Trophoblast cell (in vitro differentiated cells and primary cell): ENCODE measurements at regions not wholly inside any gene's neighbourhood (a gene's known extent, or its start where the extent isn't known, plus 50 kb on each side); places are given as distances from the start of the nearest gene placed in this dataset.

ENCODE experiments used
- DNase-seq, 2 donors: peaks; one replicate each; pipeline ENCODE4 v3.0.0-alpha.2; 2016
- H2AFZ ChIP-seq: 2 replicates; pipeline ENCODE4 v1.6.1; 2013; ENCODE audit warnings: low read length, moderate library complexity, mild to moderate bottlenecking; ENCODE audit not compliant: insufficient read depth, poor library complexity
- H2AK5ac ChIP-seq: 2 replicates; pipeline ENCODE4 v1.6.1; 2013; ENCODE audit warnings: mild to moderate bottlenecking, low read length
- H2BK120ac ChIP-seq: 2 replicates; pipeline ENCODE4 v1.6.1; 2013; ENCODE audit warnings: low read length, mild to moderate bottlenecking, moderate library complexity; ENCODE audit not compliant: insufficient read depth, poor library complexity
- H2BK12ac ChIP-seq: 2 replicates; pipeline ENCODE4 v1.6.1; 2013; ENCODE audit warnings: mild to moderate bottlenecking, low read length, moderate library complexity
- H2BK5ac ChIP-seq: 2 replicates; pipeline ENCODE4 v1.6.1; 2013; ENCODE audit warnings: low read length, low read depth, moderate library complexity, mild to moderate bottlenecking; ENCODE audit not compliant: poor library complexity
- H3K14ac ChIP-seq: 2 replicates; pipeline ENCODE4 v1.6.1; 2013; ENCODE audit warnings: mild to moderate bottlenecking, low read length
- H3K18ac ChIP-seq: 2 replicates; pipeline ENCODE4 v1.6.1; 2013; ENCODE audit warnings: mild to moderate bottlenecking, low read length
- H3K23ac ChIP-seq: 2 replicates; pipeline ENCODE4 v1.6.1; 2013; ENCODE audit warnings: low read length
- H3K27ac ChIP-seq: 2 replicates; pipeline ENCODE4 v1.5.1; 2013; ENCODE audit warnings: low read depth, mild to moderate bottlenecking, inconsistent platforms, low read length, moderate library complexity
- H3K27me3 ChIP-seq: 2 replicates; pipeline ENCODE4 v1.6.1; 2013; ENCODE audit warnings: inconsistent platforms, mild to moderate bottlenecking, low read length, moderate library complexity; ENCODE audit not compliant: insufficient read depth
- H3K36me3 ChIP-seq, 2 experiments: 1 replicate in 1 of 2; 2 replicates in 1 of 2; pipeline ENCODE4 v1.6.1; 2013; ENCODE audit warnings: low read length in 2 of 2, mild to moderate bottlenecking in 2 of 2, moderate library complexity in 1 of 2; ENCODE audit not compliant: insufficient read depth in 2 of 2, control insufficient read depth in 1 of 2
- H3K4ac ChIP-seq: 2 replicates; pipeline ENCODE4 v1.6.1; 2013; ENCODE audit warnings: low read depth, mild to moderate bottlenecking, low read length, moderate library complexity
- H3K4me1 ChIP-seq, 2 experiments: 1 replicate in 1 of 2; 2 replicates in 1 of 2; pipeline ENCODE4 v1.6.1; 2013; ENCODE audit warnings: low read length in 2 of 2, mild to moderate bottlenecking in 2 of 2, moderate library complexity in 1 of 2; ENCODE audit not compliant: insufficient read depth in 2 of 2, control insufficient read depth in 1 of 2
- H3K4me2 ChIP-seq: 2 replicates; pipeline ENCODE4 v1.6.1; 2013; ENCODE audit warnings: inconsistent platforms, mild to moderate bottlenecking, low read length, moderate library complexity
- H3K4me3 ChIP-seq: 2 replicates; pipeline ENCODE4 v1.5.1; 2013; ENCODE audit warnings: mild to moderate bottlenecking, low read depth, low read length, inconsistent platforms
- H3K79me1 ChIP-seq: one replicate; pipeline ENCODE4 v1.6.1; 2013; ENCODE audit warnings: low read length
- H3K79me2 ChIP-seq: 2 replicates; pipeline ENCODE4 v1.6.1; 2013; ENCODE audit warnings: low read length, mild to moderate bottlenecking; ENCODE audit not compliant: control insufficient read depth, insufficient read depth, poor library complexity
- H3K9ac ChIP-seq: 2 replicates; pipeline ENCODE4 v1.6.1; 2013; ENCODE audit warnings: mild to moderate bottlenecking, low read length
- H3K9me3 ChIP-seq: 2 replicates; pipeline ENCODE4 v1.6.1; 2013; ENCODE audit warnings: low read depth, mild to moderate bottlenecking, control low read depth, inconsistent platforms, low read length; ENCODE audit not compliant: insufficient read depth
- H4K12ac ChIP-seq: 2 replicates; pipeline ENCODE4 v1.6.1; 2013; ENCODE audit warnings: low read depth, mild to moderate bottlenecking, low read length, moderate library complexity
- H4K8ac ChIP-seq: 2 replicates; pipeline ENCODE4 v1.6.1; 2013; ENCODE audit warnings: low read depth, mild to moderate bottlenecking, low read length, moderate library complexity
- H4K91ac ChIP-seq: one replicate; pipeline ENCODE4 v1.6.1; 2013; ENCODE audit warnings: low read depth, mild to moderate bottlenecking, low read length, moderate library complexity
- WGBS: extraction: QIAGEN DNeasy Blood & Tissue Kit; methylation state at CpG from one replicate; pipeline ENCODE4 v1.1.7; 2013; ENCODE audit warnings: missing lambda C conversion rate; ENCODE audit not compliant: insufficient read length, insufficient coverage; ENCODE audit errors: extremely low coverage; 5-methylcytosine and 5-hydroxymethylcytosine counted together

DNA sequence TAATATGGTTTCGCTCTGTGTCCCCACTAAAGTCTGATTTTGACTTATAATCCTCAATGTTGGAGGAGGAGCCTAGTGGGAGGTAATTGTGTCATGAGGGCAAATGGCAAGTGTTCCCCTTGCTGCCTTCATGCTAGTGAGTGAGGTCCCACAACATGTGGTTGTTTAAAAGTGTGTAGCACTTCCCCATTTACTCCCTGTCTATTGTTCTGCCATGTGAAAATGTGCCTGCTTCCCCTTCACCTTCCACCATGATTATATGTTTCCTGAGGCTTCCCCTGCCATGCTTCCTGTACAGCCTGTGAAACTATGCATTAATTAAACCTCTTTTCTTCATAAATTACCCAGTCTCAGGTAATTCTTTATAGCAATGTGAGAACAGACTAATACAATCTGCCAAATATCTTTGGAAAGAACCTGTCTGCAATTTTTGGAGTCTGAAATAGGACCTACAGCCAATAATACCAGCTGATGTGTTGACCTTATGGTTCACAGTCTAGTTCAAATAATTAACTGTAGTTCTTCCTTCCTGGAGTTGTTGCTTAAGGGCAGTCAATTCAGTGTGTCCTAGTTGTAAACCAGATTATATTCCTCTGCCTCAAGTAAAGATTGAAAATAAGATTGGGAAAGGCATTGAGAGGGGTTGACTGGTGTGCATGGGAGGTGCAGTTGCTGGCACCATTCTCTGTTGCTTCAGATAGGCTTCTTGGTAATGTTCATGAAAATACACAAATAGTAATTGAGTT, 1442.9 kb downstream of the SLITRK1 start:
- no peaks in the 10 kb centered on the region for H3K36me3 ChIP-seq

DNA sequence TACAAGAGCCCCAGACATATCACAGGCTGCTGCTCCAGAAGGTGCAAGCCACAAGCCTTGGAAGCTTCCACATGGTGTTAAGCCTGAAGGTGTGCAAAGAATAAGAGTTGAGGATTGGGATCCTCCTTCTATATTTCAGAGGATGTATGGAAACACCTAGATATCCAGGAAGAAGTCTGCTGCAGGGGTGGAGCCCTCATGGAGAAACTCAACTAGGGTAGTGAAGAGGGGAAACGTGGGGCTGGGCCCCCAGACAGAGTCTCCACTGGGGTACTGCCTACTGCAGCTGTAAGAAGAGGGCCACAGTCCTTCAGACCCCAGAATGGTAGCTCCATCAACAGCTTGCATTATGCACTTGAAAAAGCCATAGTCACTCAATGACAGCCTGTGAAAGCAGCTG, 1444.0 kb downstream of the SLITRK1 start:
- WGBS: no CpG with 5 or more reads among the region's 1 CpG
- Histone ChIP-seq H3K27ac (no peak overlapping the region), H2AFZ (no peak overlapping the region), H4K8ac (no peak overlapping the region), H3K9me3 (peaks cover 3% of the 10 kb centered on the region), H2AK5ac (no peak overlapping the region), H2BK120ac (no peak overlapping the region), H2BK5ac (no peak overlapping the region), H2BK12ac (no peak overlapping the region), H3K23ac (no peak overlapping the region), H3K18ac (no peak overlapping the region), H3K4ac (no peak overlapping the region), H3K9ac (no peak overlapping the region), H3K4me2 (no peak overlapping the region), H4K91ac (no peak overlapping the region), H3K4me3 (no peak overlapping the region), H3K79me1 (no peaks in the 10 kb centered on the region), H3K14ac (no peak overlapping the region), H3K79me2 (no peaks in the 10 kb centered on the region), H3K27me3 (no peaks in the 10 kb centered on the region), H3K4me1 (no peaks in the 10 kb centered on the region), H4K12ac (no peak overlapping the region), H3K36me3 (no peaks in the 10 kb centered on the region)
- no peak for DNase-seq

More for the DNA sequence above, 1442.9 kb downstream of the SLITRK1 start:
- no peak overlapping the region for H3K4ac ChIP-seq
- H4K91ac ChIP-seq: no peak overlapping the region
- H4K8ac ChIP-seq: no peak overlapping the region
- H3K79me1 ChIP-seq: no peaks in the 10 kb centered on the region
- no peak overlapping the region for H2AFZ ChIP-seq
- H3K4me1 ChIP-seq: no peaks in the 10 kb centered on the region
- H3K9me3 ChIP-seq: peaks cover 3% of the 10 kb centered on the region
- H3K9ac ChIP-seq: no peak overlapping the region
- H3K79me2 ChIP-seq: no peaks in the 10 kb centered on the region
- no peaks in the 10 kb centered on the region for H3K27me3 ChIP-seq
- H3K4me2 ChIP-seq: no peak overlapping the region
- no peak overlapping the region for H3K14ac ChIP-seq
- no peak overlapping the region for H2BK12ac ChIP-seq
- H2BK120ac ChIP-seq: no peak overlapping the region
- no peak overlapping the region for H3K23ac ChIP-seq
- no peak overlapping the region for H3K4me3 ChIP-seq
- H3K27ac ChIP-seq: no peak overlapping the region
- H4K12ac ChIP-seq: no peak overlapping the region
- no peak overlapping the region for H2BK5ac ChIP-seq
- H3K18ac ChIP-seq: no peak overlapping the region
- H2AK5ac ChIP-seq: no peak overlapping the region
- DNase-seq: no peak
- WGBS: no CpG with 5 or more reads among the region's 1 CpG

DNA sequence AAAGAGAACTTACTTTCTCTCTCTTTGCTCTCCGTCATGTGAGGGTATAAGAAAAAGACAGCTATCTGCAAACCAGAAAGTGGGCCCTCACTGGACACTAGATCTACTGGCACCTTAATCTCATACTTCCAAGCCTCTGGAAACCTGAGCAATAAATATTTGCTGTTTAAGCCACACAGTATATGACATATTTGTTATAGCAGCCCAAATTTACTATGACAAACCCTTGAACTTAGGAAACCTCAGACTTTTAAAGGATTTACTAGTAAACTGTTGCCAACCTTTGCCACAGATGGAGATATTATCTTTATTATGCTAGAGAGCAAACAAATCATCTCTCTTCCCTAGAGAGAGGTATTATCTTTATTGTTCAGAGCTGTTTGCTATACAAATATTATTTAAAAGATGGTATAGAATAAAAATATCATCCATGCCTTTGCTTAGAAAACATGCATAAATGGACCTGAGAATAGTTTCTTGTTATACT, 1446.1 kb downstream of the SLITRK1 start:
- H3K79me2 ChIP-seq: no peaks in the 10 kb centered on the region
- DNase-seq: no peak

DNA sequence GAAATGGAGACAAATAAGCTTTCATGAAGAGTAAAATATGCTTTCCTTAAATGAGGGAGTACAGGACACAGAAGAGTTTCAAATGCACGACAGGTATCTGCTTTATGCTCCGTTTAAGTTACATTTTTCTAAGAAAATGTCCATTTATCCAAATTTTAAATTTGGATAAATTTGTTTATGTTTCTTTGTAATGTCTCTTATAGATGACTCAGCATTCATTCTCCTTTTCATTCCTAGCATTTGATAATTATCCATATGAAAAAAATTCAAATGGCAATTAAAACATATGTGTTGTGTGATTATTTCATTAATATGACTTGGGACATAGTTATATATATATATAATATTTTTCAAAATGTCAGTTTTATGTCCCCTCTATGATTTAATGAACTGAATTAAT, 1449.3 kb downstream of the SLITRK1 start:
- Histone ChIP-seq H3K4ac (no peak overlapping the region), H3K27me3 (no peaks in the 10 kb centered on the region), H2BK5ac (no peak overlapping the region), H3K79me2 (no peaks in the 10 kb centered on the region), H3K79me1 (no peaks in the 10 kb centered on the region), H2AFZ (no peak overlapping the region), H3K9me3 (no peaks in the 10 kb centered on the region), H3K14ac (no peak overlapping the region), H4K91ac (no peak overlapping the region), H3K27ac (no peak overlapping the region), H3K23ac (no peak overlapping the region), H4K12ac (no peak overlapping the region), H3K4me3 (no peak overlapping the region), H3K36me3 (no peaks in the 10 kb centered on the region), H3K4me1 (no peaks in the 10 kb centered on the region), H3K18ac (no peak overlapping the region), H2BK12ac (no peak overlapping the region), H2AK5ac (no peak overlapping the region), H2BK120ac (no peak overlapping the region), H4K8ac (no peak overlapping the region), H3K4me2 (no peak overlapping the region), H3K9ac (no peak overlapping the region)
- no peak for DNase-seq
- no CpG with 5 or more reads among the region's 2 CpGs for WGBS

More for the DNA sequence above, 1446.1 kb downstream of the SLITRK1 start:
- Histone ChIP-seq H2AK5ac (no peak overlapping the region), H3K4me2 (no peak overlapping the region), H4K12ac (no peak overlapping the region), H3K18ac (no peak overlapping the region), H4K91ac (no peak overlapping the region), H2BK5ac (no peak overlapping the region), H3K36me3 (no peaks in the 10 kb centered on the region), H3K14ac (no peak overlapping the region), H4K8ac (no peak overlapping the region), H3K9me3 (peaks cover 3% of the 10 kb centered on the region), H3K27ac (no peak overlapping the region), H2BK12ac (no peak overlapping the region), H3K4me1 (no peaks in the 10 kb centered on the region), H2BK120ac (no peak overlapping the region), H3K79me1 (no peaks in the 10 kb centered on the region), H3K27me3 (no peaks in the 10 kb centered on the region), H3K4me3 (no peak overlapping the region), H3K9ac (no peak overlapping the region), H3K4ac (no peak overlapping the region), H2AFZ (no peak overlapping the region), H3K23ac (no peak overlapping the region)
- WGBS: no CpG with 5 or more reads among the region's 1 CpG
